B cell (primary cell): ENCODE measurements at regions not wholly inside any gene's neighbourhood (a gene's known extent, or its start where the extent isn't known, plus 50 kb on each side); places are given as distances from the start of the nearest gene placed in this dataset.

Source experiments
- ATAC-seq: fragments of 200-7000 bp; cut with Tn5 transposase; one replicate; pipeline ENCODE4 v1.10.0; 2021; ENCODE audit warnings: low read depth, mild to moderate bottlenecking, moderate number of reproducible peaks, moderate library complexity
- CTCF ChIA-PET: fragments of 350-600 bp; sonication (Branson Sonifier 250); formaldehyde crosslinking; loops from one replicate; lab custom pipeline; 2021; ENCODE audit warnings: antibody characterized with exemption, inconsistent platforms; lab: Charles Lee
- POLR2A ChIA-PET: fragments of 350-600 bp; sonication (Branson Sonifier 250); formaldehyde crosslinking; loops from one replicate; lab custom pipeline; 2021; ENCODE audit warnings: antibody characterized with exemption; lab: Charles Lee
- DNase-seq: peaks from one replicate; pipeline ENCODE4 v3.0.0; 2013
- H2AFZ ChIP-seq: 2 replicates; pipeline ENCODE4 v1.6.1; 2012; ENCODE audit warnings: mild to moderate bottlenecking, low read depth, low read length; ENCODE audit not compliant: insufficient read depth, poor library complexity, severe bottlenecking
- H3K27ac ChIP-seq, 2 donors: 1 replicate in 1 of 2; 2 replicates in 1 of 2; pipeline ENCODE4 v1.5.1; 2012 to 2013; ENCODE audit warnings: low read length in 2 of 2, mild to moderate bottlenecking in 2 of 2, moderate library complexity in 1 of 2
- H3K27me3 ChIP-seq, 4 experiments: fragments of 200-600 bp in 1 of 4; sonication (generic) in 1 of 4; replicated peaks in 1 of 4; 1 replicate in 2 of 4; 2 replicates in 2 of 4; pipeline versions ENCODE4 v1.6.1 to v1.7.0; 2013 to 2016; ENCODE audit warnings: low read length in 3 of 4, mild to moderate bottlenecking in 2 of 4, mixed read lengths in 1 of 4, moderate library complexity in 1 of 4; ENCODE audit not compliant: insufficient read depth in 4 of 4, control insufficient read depth in 3 of 4; ENCODE audit errors: control extremely low read depth in 1 of 4
- H3K36me3 ChIP-seq, 2 experiments: replicated peaks in 1 of 2; 1 replicate in 1 of 2; 2 replicates in 1 of 2; pipeline versions ENCODE4 v1.6.1 to v1.7.1; 2013; ENCODE audit warnings: low read length in 1 of 2; ENCODE audit not compliant: insufficient read depth in 2 of 2, control insufficient read depth in 1 of 2; ENCODE audit errors: control extremely low read depth in 1 of 2, extremely low read depth in 1 of 2
- H3K4me1 ChIP-seq, 2 donors: fragments of 200-600 bp in 1 of 2; sonication (generic) in 1 of 2; 1 replicate in 1 of 2; 2 replicates in 1 of 2; pipeline versions ENCODE4 v1.5.1 to v1.6.1; 2013 to 2017; ENCODE audit warnings: low read length in 2 of 2; ENCODE audit not compliant: control insufficient read depth in 2 of 2, insufficient read depth in 2 of 2
- H3K4me2 ChIP-seq: replicated peaks from 2 replicates; pipeline ENCODE3; 2012; ENCODE audit warnings: mild to moderate bottlenecking, low read depth, low read length; ENCODE audit not compliant: poor library complexity, severe bottlenecking
- H3K4me3 ChIP-seq, 5 experiments: fragments of 200-600 bp in 1 of 5; sonication (generic) in 1 of 5; 1 replicate in 3 of 5; 2 replicates in 2 of 5; pipeline versions ENCODE4 v1.5.1 to v1.7.0; 2011 to 2016; ENCODE audit warnings: low read length in 4 of 5, mild to moderate bottlenecking in 4 of 5, low read depth in 2 of 5, control low read depth in 1 of 5, moderate library complexity in 1 of 5; ENCODE audit not compliant: insufficient read depth in 1 of 5; ENCODE audit errors: control extremely low read depth in 1 of 5, extremely low read depth in 1 of 5
- H3K79me2 ChIP-seq: fragments of 200-600 bp; sonication (generic); one replicate; pipeline ENCODE4 v1.6.0; 2016; ENCODE audit warnings: low read length; ENCODE audit not compliant: control insufficient read depth, insufficient read depth
- H3K9ac ChIP-seq: fragments of 200-600 bp; sonication (generic); 2 replicates; pipeline ENCODE4 v1.6.1; 2017; ENCODE audit warnings: mild to moderate bottlenecking, low read length, moderate library complexity
- H3K9me3 ChIP-seq, 3 donors: one replicate each; pipeline versions ENCODE4 v1.6.1 to v1.7.1; 2013; ENCODE audit warnings: low read length in 2 of 3; ENCODE audit not compliant: control insufficient read depth in 2 of 3, insufficient read depth in 1 of 3; ENCODE audit errors: control extremely low read depth in 1 of 3
- H4K20me1 ChIP-seq: 2 replicates; pipeline ENCODE4 v1.6.0; 2012; ENCODE audit warnings: mild to moderate bottlenecking, low read length; ENCODE audit not compliant: insufficient read depth, control insufficient read depth, poor library complexity, severe bottlenecking
- H3K27ac Mint-ChIP-seq: one replicate; pipeline ENCODE4 v1.8.0; 2021; ENCODE audit warnings: mixed read lengths
- H3K27me3 Mint-ChIP-seq: one replicate; pipeline ENCODE4 v1.8.0; 2021; ENCODE audit warnings: mixed read lengths
- H3K4me1 Mint-ChIP-seq: one replicate; pipeline ENCODE4 v1.8.0; 2021; ENCODE audit warnings: mixed read lengths
- H3K4me3 Mint-ChIP-seq: one replicate; pipeline ENCODE4 v1.8.0; 2021; ENCODE audit warnings: mixed read lengths
- H3K9me3 Mint-ChIP-seq: one replicate; pipeline ENCODE4 v1.8.0; 2022; ENCODE audit warnings: mixed read lengths; ENCODE audit not compliant: insufficient read depth
- EZH2 ChIP-seq: IDR thresholded peaks from 2 replicates; pipeline ENCODE4 v1.6.1; 2012; ENCODE audit warnings: borderline replicate concordance, low read depth, mild to moderate bottlenecking, moderate library complexity, low read length; ENCODE audit not compliant: insufficient read depth, poor library complexity, severe bottlenecking
- WGBS: methylation state at CpG from one replicate; pipeline ENCODE4 v1.1.5; 2013; ENCODE audit warnings: missing lambda C conversion rate; ENCODE audit not compliant: insufficient coverage; 5-methylcytosine and 5-hydroxymethylcytosine counted together
- intact Hi-C: fragments of 100-400 bp; cut with micrococcal nuclease; formaldehyde crosslinking; loops from one replicate; pipeline ENCODE4 v1.10.0; 2022
- TF ChIP-seq, protein P1 (sequence below): fragments of 200-600 bp; IDR thresholded peaks from one replicate; pipeline ENCODE4 v1.8.0; 2022; ENCODE audit warnings: antibody characterized with exemption, mild to moderate bottlenecking

DNA sequence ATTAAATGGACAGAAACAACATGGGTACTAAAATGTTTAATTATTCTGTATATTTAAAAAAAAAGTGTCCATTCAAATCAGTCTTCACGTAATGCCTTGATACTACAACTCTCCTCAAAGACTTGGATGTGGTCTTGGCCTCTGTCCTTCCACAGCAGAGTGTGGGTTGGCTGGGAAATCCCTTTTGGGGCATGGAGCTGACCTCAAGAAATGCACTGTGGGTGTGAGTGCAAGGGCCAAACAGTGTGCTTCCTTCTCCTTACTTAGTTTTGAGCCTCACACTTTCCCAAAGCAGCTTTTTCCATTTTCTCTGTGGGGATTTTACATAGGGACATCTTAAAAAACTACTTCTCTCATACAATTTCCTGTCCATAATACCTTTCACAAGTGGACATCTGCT, 607.4 kb downstream of the EFNB2 start:
- Histone ChIP-seq H3K27me3 (no peaks in the 10 kb centered on the region), H3K4me2 (no peak overlapping the region), H3K27ac (no peak overlapping the region), H3K4me3 (no peak overlapping the region), H2AFZ (no peak overlapping the region), H3K4me1 (no peaks in the 10 kb centered on the region), H3K79me2 (no peaks in the 10 kb centered on the region), H3K9ac (no peak overlapping the region), H3K36me3 (no peaks in the 10 kb centered on the region), H3K9me3 (peaks cover 0 to 3% (median 0%) of the 10 kb centered on the region in 3 donors), H4K20me1 (no peaks in the 10 kb centered on the region)
- ChIA-PET CTCF (no interaction called here), POLR2A (no interaction called here)
- DNase-seq (no peak), ATAC-seq (no peak)
- Mint-ChIP-seq H3K4me3 (no peak overlapping the region), H3K27ac (no peak overlapping the region), H3K27me3 (no peaks in the 10 kb centered on the region), H3K9me3 (peaks cover 2% of the 10 kb centered on the region), H3K4me1 (no peaks in the 10 kb centered on the region)
- intact Hi-C loops = no loop called here
- no CpG with 5 or more reads among the region's 1 CpG for WGBS
- TF ChIP-seq, protein P1, sequence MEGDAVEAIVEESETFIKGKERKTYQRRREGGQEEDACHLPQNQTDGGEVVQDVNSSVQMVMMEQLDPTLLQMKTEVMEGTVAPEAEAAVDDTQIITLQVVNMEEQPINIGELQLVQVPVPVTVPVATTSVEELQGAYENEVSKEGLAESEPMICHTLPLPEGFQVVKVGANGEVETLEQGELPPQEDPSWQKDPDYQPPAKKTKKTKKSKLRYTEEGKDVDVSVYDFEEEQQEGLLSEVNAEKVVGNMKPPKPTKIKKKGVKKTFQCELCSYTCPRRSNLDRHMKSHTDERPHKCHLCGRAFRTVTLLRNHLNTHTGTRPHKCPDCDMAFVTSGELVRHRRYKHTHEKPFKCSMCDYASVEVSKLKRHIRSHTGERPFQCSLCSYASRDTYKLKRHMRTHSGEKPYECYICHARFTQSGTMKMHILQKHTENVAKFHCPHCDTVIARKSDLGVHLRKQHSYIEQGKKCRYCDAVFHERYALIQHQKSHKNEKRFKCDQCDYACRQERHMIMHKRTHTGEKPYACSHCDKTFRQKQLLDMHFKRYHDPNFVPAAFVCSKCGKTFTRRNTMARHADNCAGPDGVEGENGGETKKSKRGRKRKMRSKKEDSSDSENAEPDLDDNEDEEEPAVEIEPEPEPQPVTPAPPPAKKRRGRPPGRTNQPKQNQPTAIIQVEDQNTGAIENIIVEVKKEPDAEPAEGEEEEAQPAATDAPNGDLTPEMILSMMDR = no peak
- no peak for TF ChIP-seq EZH2

DNA sequence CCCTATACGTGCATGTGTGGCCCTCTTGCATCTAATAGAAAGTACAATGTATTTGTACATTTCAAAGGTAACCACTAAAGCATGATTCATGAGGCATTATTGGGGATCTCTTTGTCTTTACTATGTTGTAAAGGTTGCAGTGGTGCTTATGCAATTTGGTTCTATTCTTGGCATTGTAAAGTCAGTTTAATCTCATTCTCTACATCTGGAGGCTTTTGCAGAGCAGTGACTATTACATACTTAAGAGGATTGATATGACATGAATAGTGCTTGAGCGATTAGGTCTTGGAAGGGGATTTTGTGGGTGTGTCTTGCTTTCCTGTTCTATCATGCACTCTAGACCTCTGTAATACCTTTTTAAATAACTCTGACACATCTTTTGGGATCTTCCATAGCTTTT, 610.0 kb downstream of the EFNB2 start:
- no peaks in the 10 kb centered on the region for H3K4me1 Mint-ChIP-seq
- Histone ChIP-seq H3K36me3 (no peaks in the 10 kb centered on the region), H3K4me2 (no peak overlapping the region), H3K27ac (no peak overlapping the region), H3K79me2 (no peaks in the 10 kb centered on the region), H3K9me3 (peaks cover 0 to 3% (median 0%) of the 10 kb centered on the region in 3 donors), H3K9ac (no peak overlapping the region), H3K27me3 (no peaks in the 10 kb centered on the region), H4K20me1 (no peaks in the 10 kb centered on the region), H3K4me1 (no peaks in the 10 kb centered on the region), H3K4me3 (no peak overlapping the region), H2AFZ (no peak overlapping the region)
- no CpG with 5 or more reads among the region's 2 CpGs for WGBS
- DNase-seq (no peak), ATAC-seq (no peak)
- POLR2A ChIA-PET = no interaction called here
- no peak overlapping the region for H3K27ac Mint-ChIP-seq
- H3K4me3 Mint-ChIP-seq = no peak overlapping the region
- no peak for TF ChIP-seq EZH2
- TF ChIP-seq, protein P1 = no peak
- intact Hi-C loops = no loop called here
- CTCF ChIA-PET = no interaction called here
- H3K9me3 Mint-ChIP-seq = peaks cover 2% of the 10 kb centered on the region
- H3K27me3 Mint-ChIP-seq = no peaks in the 10 kb centered on the region
